ENCODE measurements at regions not wholly inside any gene's neighbourhood (a gene's known extent, or its start where the extent isn't known, plus 50 kb on each side); places are given as distances from the start of the nearest gene placed in this dataset.

- DNase-seq (ENCODE audit: extremely low read depth, low read depth): no peak
Measured at GRCh38 chr10:83164156-83164555, 975.2 kb upstream of the GHITM start.

- DNase-seq (ENCODE audit: extremely low read depth, low read depth): no peak
Measured at GRCh38 chr10:83165265-83165664, 974.0 kb upstream of the GHITM start.

GRCh38 chr10:83166344-83166743 lies 973.0 kb upstream of the GHITM start:
- no peak for DNase-seq (ENCODE audit: extremely low read depth, low read depth)

- no peak for DNase-seq (ENCODE audit: extremely low read depth, low read depth)
Measured at GRCh38 chr10:83167081-83167480, 972.2 kb upstream of the GHITM start.

- no peak for DNase-seq (ENCODE audit: extremely low read depth, low read depth)
Measured at GRCh38 chr10:83176901-83177300, 962.4 kb upstream of the GHITM start.

GRCh38 chr10:83178526-83178925 lies 960.8 kb upstream of the GHITM start:
- DNase-seq (ENCODE audit: extremely low read depth, low read depth): no peak

- DNase-seq (ENCODE audit: extremely low read depth, low read depth): no peak
Measured at GRCh38 chr10:83179371-83179770, 959.9 kb upstream of the GHITM start.

- no peak for DNase-seq (ENCODE audit: extremely low read depth, low read depth)
Measured at GRCh38 chr10:83182076-83182475, 957.2 kb upstream of the GHITM start.

GRCh38 chr10:83184641-83185040 lies 954.7 kb upstream of the GHITM start:
- no peak for DNase-seq (ENCODE audit: extremely low read depth, low read depth)

- no peak for DNase-seq (ENCODE audit: extremely low read depth, low read depth)
Measured at GRCh38 chr10:83190614-83191013, 948.7 kb upstream of the GHITM start.

GRCh38 chr10:83193026-83193425 lies 946.3 kb upstream of the GHITM start:
- no peak for DNase-seq (ENCODE audit: extremely low read depth, low read depth)

GRCh38 chr10:83195021-83195420 lies 944.3 kb upstream of the GHITM start:
- no peak for DNase-seq (ENCODE audit: extremely low read depth, low read depth)

- DNase-seq (ENCODE audit: extremely low read depth, low read depth): no peak
Measured at GRCh38 chr10:83199374-83199773, 939.9 kb upstream of the GHITM start.

- DNase-seq (ENCODE audit: extremely low read depth, low read depth): no peak
Measured at GRCh38 chr10:83205861-83206260, 933.4 kb upstream of the GHITM start.

- DNase-seq (ENCODE audit: extremely low read depth, low read depth): no peak
Measured at GRCh38 chr10:83212632-83213334, 926.5 kb upstream of the GHITM start.

GRCh38 chr10:83214136-83214535 lies 925.2 kb upstream of the GHITM start:
- DNase-seq (ENCODE audit: extremely low read depth, low read depth): no peak

- no peak for DNase-seq (ENCODE audit: extremely low read depth, low read depth)
Measured at GRCh38 chr10:83218205-83218604, 921.1 kb upstream of the GHITM start.

- no peak for DNase-seq (ENCODE audit: extremely low read depth, low read depth)
Measured at GRCh38 chr10:83222300-83222699, 917.0 kb upstream of the GHITM start.

GRCh38 chr10:83222832-83223742 lies 916.2 kb upstream of the GHITM start:
- no peak for DNase-seq (ENCODE audit: extremely low read depth, low read depth)

GRCh38 chr10:83225781-83226180 lies 913.5 kb upstream of the GHITM start:
- no peak for DNase-seq (ENCODE audit: extremely low read depth, low read depth)

- no peak for DNase-seq (ENCODE audit: extremely low read depth, low read depth)
Measured at GRCh38 chr10:83229991-83230390, 909.3 kb upstream of the GHITM start.

GRCh38 chr10:83233691-83234090 lies 905.6 kb upstream of the GHITM start:
- no peak for DNase-seq (ENCODE audit: extremely low read depth, low read depth)
